ENCODE measurements at regions not wholly inside any gene's neighbourhood (a gene's known extent, or its start where the extent isn't known, plus 50 kb on each side); places are given as distances from the start of the nearest gene placed in this dataset.

DNA sequence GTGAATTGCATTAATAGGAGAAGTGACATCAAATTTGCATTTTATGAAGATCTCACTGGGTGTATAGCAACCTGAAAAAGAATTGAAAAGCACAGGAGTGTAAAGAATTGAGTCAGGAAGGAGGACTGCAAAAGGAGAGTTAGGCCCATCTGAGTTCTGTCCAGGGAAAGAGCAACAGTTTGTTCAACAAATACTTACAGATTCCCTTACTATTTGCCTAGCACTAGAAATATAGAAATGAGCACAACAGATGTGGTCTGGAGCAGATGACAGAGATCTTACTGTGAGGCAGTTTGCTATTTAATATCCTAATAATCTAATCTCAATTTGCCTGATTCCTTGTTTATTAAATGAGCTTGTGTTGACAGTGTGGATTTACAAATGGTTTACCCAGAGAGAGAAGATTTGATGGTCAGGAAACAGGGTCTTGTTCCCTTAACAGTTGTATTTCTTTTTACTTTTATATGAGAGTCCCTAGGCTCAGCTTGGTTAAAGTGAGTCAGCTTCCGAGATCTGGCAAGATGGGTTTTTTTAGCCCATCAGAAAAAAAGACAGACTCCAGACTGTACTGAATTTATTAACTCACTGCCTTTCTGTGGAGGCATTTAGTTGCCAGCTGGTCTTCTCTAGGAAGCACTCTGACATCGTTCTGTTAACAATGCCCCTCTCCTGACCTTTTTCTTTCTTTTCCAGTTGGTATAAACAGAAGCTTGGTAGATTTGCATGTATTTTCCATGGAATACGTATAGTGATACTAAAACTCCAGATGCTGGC lies 229.7 kb downstream of the TTC6 start:
- TF ChIP-seq CCAR2 (optimal IDR thresholded peaks at IDR 0.05; ENCODE audit: low read depth, low read length): no peak
- no peak for TF ChIP-seq JUNB (CRISPR knock-in tag; IDR thresholded peaks at IDR 0.05; ENCODE audit: borderline replicate concordance)
- TF ChIP-seq ZNF619 (CRISPR knock-in tag; IDR thresholded peaks at IDR 0.05): no peak
- TF ChIP-seq SP1 (IDR thresholded peaks at IDR 0.05): no peak
- no peak for TF ChIP-seq SP1 (CRISPR knock-in tag; IDR thresholded peaks at IDR 0.05)
- no peak for TF ChIP-seq ZNF709 (CRISPR knock-in tag; IDR thresholded peaks at IDR 0.05)
- no peak for TF ChIP-seq CHD2 (IDR thresholded peaks at IDR 0.05; ENCODE audit: low read depth, low read length)
- no peak for TF ChIP-seq ZNF782 (CRISPR knock-in tag; IDR thresholded peaks at IDR 0.05; ENCODE audit: borderline replicate concordance)
- no peak for TF ChIP-seq SRF (IDR thresholded peaks at IDR 0.05; ENCODE audit: low read depth, low read length)
- TF ChIP-seq PHF8 (CRISPR knock-in tag; IDR thresholded peaks at IDR 0.05): no peak
- TF ChIP-seq ZNF558 (CRISPR knock-in tag; IDR thresholded peaks at IDR 0.05; ENCODE audit: borderline replicate concordance): no peak
- no peak for TF ChIP-seq HDAC6 (IDR thresholded peaks at IDR 0.05; ENCODE audit: low read depth, low read length)
